Keratinocyte (primary cell): ENCODE measurements at regions not wholly inside any gene's neighbourhood (a gene's known extent, or its start where the extent isn't known, plus 50 kb on each side); places are given as distances from the start of the nearest gene placed in this dataset.

Experiments used
- CTCF ChIP-seq, 3 experiments: IDR thresholded peaks in 1 of 3; conservative IDR thresholded peaks in 1 of 3; optimal IDR thresholded peaks in 1 of 3; 2 replicates in 2 of 3; 3 replicates in 1 of 3; pipeline versions ENCODE3 to v1.5.1; 2011; ENCODE audit warnings: low read length in 3 of 3, mild to moderate bottlenecking in 3 of 3, moderate library complexity in 2 of 3, control low read depth in 1 of 3, inconsistent platforms in 1 of 3; ENCODE audit not compliant: insufficient read depth in 2 of 3; ENCODE audit errors: extremely low read depth in 1 of 3
- EZH2 ChIP-seq: IDR thresholded peaks from one replicate; pipeline ENCODE4 v1.6.1; 2012; ENCODE audit warnings: inconsistent platforms, mild to moderate bottlenecking, low read length, moderate library complexity

- no peak for TF ChIP-seq CTCF (optimal IDR thresholded peaks at IDR 0.05 in 1 of 3, IDR thresholded peaks at IDR 0.05 in 1 of 3, conservative IDR thresholded peaks at IDR 0.05 in 1 of 3; ENCODE audit: extremely low read depth in 1 of 3, insufficient read depth in 2 of 3, low read length in 3 of 3)
- no peak for TF ChIP-seq EZH2
Observed at GRCh38 chr6:151698931-151699700, 108.4 kb upstream of the ESR1 start.
